CD4-positive, alpha-beta T cell treated with Interleukin-10 for 1 hour (primary cell): ENCODE measurements at regions not wholly inside any gene's neighbourhood (a gene's known extent, or its start where the extent isn't known, plus 50 kb on each side); places are given as distances from the start of the nearest gene placed in this dataset.
"Not testable (repeated sequence)": the region's sequence is repeated elsewhere in the genome, so short reads cannot be mapped to it uniquely, and the experiment has no call there.

ENCODE experiments used
- DNase-seq: peaks from one replicate; pipeline ENCODE4 v3.0.0-alpha.2; 2020

DNA sequence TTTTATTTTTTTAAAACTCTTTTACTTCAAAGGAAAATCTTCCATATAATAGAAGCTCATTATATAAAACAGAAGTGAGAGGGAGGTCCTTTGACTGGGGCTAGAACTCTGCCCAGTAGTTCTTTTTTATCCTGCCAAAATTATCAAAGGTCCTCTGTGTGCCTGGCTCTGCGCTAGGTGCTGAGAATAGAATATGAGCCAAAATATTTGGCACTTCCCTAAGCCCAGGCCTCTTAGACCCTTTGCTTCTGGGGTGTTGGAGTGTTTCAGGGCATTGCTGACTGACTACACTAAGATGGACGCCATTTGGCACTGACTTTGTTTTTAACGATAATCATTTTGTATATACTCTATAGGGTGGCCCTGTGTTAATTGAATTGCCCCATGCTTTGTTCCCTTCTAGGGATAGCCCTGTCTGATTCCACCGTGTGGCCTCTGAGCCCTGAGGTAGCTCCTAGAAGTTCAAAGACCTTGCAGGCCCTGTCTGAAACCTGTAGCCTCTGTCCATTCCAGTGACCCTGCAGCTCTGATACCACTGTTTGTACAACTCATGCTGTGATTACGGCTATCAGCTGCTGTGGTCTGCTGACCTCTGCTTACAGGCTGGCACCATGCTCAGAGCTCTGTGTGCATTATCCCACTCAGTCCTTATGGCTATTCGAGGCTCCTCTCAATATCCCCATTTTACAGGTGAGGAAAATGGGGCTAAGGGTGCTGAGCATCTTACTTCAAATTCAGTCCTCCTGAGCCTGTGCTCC, 84.3 kb upstream of the SHB start:
- DNase-seq, result no peak

DNA sequence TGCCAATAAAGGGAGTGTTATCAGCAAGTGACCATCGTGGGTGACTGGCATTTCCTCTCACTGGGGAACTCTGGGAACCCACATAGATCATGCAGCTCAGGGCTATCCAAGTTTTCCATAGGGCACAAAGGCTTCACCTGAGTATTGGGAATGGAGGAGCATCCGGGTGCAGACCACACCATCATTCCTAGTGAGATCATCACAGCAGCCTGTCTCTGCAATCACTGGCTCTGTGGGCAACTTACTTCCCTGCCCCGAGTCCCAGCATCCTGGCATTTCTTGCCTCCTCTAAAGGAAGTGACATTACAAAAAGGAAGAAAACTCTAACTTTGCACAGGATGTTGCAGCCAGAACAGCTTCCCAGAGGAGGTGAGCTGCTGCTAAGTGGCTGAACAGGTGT, 80.6 kb upstream of the SHB start:
- DNase-seq, result no peak

DNA sequence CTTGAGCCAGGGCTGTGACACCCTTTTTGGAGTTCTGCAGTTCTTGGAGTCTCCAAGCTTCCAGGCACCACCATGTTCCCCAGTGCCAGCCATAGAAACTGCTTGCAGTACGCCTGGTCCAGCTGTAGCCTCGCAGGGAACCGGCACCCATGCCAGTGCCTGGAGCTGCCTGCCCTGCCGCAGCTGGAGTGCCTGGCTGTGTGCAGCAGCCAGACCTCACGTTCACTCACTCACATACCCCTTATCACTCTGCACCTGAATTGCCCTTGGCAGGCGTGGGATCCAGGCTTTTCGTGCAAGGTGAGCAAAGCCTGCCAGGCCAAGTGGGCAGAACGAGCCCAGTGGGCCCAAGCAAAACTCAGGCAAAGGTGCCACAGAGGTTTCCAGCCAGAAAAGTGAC, 77.8 kb upstream of the SHB start:
- no peak for DNase-seq

DNA sequence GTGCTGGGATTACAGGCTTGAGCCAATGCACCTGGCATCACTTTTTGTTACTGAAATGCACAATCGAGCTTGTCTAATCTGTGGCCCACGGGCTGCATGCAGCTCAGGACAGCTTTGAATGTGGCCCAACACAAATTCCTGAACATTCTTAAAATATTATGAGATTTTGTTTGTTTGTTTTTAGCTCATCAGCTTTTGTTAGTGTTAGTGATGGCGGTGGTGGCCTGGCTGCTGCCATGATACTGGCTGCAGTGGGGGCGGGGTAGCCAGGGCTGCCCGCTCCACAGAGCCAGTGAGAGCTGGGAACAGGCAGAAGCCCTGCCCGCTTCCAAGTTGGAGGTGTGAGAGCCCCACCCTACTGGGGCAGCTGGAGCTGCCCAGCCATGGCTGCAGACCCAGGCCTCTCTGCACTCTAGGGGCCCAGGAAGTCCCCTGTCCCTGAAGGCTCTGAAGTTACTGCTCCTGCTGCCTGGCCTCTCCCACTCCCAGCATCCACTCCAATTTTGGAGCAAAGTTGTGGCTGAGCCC, 76.6 kb upstream of the SHB start:
- no peak for DNase-seq

DNA sequence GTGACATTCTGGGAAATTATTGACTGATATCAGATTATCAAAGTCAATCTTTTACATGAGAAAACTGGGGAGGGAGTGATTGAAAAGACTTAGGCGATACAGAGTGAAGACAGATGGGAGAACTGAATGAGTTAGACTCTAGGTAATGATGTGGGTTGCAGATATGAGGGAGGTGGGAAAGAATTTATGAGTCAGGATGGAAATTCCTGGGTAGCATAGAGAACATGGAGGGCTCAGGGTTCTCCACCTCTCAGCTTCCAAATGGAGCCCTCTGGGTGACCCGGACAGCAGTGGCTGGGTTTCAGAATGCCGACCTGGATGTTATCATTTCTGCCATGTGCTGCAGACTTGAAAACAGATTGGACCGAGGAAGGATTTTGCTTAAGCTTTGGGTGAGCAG, 75.4 kb upstream of the SHB start:
- no peak for DNase-seq

DNA sequence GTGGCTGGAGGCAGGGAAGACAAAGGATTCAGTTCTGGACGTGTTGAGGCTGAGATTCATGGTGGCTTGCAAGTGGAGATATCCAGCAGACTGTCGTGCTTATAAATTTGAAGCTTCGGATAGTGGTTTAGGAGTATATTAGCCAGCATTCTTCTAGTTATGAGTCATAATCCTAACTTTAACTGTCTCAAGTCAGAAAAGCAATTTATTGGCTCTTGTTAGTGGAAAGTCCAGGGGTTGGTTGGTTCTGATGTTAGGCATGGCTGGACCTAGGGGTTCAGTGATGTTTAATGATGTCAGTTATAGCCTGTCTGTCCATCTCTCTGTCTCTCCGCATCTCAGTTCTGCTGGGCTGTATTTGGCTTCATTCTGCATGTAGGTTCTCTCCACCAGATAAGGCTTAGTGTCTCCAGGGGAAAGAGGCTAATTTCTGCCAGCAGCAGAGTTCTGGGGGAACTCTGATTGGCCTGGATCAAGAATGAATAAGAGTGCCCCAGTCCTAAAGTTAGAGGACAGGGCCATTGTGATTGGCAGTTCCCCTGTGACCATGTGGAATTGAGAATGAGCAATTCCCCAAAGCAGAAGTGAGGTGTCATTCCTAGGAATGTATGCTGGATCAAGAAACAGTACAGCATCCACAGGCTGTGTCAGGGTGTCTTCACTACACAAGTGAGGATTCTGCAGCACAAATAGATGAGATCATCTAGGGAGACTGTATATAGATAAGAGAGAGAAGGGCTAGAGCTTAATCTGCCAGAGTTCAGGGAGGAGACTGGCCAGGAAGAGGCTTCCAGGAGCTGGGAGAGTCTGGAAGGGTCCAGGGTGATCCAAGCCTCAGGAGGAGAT, 72.9 kb upstream of the SHB start:
- DNase-seq, result no peak

DNA sequence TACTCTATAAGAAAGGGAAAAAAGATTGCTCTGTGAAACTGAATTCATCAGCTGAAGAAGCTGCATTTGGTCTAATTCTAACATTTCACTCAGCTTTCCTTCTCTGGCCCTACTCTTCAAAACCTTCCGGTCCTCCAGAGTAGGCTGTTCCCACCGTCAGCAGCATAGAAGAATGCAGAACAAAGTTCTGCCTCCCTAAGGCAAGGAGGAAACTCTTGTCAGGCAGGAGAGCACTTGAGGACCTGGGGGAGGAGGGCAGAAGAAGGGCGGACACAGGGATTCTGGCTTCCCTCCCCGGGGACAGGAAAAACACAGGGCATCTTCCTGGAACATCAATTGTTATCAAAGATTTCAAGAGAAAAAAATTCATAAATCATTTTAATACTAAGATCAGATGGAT, 69.2 kb upstream of the SHB start:
- no peak for DNase-seq

DNA sequence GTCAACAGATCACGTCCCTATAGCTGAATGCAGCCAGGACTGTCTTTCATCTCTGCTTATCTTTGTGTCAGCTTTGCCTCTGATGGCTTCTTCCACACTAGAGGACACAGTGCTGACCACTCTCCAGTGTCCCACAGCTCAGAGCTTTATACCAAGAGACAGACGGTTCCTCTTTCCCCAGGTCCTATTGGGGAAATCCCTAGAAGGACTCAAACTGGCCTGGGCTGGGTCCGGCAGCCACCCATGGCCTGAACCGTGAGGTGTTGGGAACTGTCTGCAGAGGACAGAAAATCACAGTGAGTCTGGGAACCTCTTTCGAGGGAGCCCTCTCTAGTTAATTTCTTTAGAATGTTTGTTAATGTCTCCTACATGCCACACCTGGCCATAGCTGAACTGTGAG, 68.3 kb upstream of the SHB start:
- DNase-seq, result no peak

DNA sequence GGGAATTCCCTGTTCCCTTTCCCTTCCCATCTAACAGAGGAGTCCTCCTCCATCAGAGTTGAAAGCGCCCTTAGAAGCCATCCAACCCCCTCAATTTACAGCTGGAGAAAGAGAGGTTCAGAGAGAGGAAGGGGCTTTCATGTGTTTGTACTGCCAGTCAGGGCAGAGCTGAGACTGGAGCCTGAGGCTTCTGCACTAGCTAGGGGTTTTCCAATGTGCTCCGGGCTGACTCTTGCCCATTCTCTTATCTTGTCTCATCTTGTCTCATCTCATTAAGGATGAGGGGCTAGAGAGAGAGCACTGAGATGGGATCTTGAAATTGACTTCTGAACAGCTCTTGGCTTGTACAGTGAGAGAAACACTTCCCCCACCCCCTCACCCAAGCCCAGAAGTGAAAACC, 67.4 kb upstream of the SHB start:
- no peak for DNase-seq

DNA sequence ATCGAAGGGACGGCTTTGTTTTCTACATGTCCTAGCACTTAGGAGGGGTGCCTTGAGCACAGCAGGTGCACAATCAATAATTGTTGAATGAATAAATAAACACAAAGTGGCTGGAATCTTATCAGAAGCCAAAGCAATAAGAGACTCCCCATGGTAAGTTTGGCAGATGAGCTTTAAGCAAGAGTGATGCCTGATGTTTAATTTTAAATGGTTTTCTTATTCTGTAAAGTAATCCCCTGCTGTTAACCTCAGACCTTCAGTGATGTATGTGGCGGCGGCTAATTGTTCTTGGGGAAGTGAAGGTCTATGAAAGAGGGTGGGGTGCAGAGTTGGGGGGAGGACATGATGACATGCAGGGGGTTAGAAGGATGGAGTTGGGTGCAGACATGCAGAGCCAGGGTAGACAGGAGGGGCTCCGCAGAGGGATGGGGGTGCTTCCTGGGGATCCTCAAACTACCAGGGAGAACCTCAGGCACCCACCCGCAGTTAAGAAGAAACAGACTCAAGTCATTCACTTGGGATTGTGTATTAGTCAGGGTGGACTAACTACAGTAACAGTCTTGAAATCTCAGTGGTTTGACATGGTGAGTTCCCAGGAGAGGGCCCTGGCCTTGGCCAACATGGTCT, 65.7 kb upstream of the SHB start:
- no peak for DNase-seq

DNA sequence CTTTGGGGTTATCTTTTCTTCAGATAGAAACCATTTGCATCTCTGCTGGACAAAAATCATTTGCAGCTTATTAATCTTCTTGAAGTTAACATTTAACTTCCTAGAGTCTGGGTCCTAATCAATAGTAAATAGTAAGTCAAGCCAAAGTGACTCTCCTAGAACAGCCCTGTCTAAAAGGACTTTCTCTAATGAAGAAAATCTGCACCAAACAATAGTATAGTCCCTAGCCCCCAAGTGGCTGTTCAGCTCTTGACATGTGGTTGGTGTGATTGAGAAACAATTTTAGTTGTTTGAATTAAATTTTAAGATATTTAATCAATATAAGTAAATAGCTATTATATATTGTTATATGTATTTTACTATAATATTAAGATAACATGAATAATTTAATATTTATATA, 64.6 kb upstream of the SHB start:
- no peak for DNase-seq

DNA sequence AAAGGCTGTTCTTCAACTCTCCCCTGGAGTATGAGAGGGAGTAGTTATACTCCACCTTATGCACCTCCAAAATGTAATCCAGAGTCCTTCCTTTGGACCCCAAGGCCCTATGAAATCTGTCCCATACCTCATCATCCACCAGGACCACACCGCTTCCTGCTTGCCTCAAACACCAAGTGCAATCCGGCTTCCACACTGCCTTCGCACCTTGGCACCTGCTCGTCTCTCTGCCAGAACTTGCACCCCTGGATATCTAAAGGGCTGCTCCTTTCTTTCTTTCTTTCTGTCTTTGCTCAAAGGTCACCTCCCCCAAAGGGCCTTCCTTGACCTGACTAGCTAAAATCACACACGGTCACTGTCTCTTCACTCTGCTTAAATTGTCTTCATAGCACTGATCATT, 63.9 kb upstream of the SHB start:
- no peak for DNase-seq

DNA sequence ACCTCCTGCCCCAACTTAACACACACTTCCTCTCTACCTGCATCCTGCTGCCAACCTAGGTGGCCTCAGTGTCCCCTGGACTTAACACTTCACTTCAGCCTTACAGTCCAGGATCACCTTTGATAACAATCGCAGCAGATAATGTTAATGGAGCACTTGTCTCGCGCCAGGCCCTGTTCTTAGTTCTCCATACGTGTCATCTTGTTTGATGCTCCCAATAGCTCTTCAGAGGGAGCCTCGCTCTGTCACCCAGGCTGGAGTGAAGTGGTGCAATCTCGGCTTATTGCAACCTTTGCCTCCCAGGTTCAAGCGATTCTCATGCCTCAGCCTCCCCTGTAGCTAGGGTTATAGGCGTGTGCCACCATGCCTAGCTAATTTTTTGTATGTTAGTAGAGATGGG, 62.7 kb upstream of the SHB start:
- DNase-seq, result no peak

DNA sequence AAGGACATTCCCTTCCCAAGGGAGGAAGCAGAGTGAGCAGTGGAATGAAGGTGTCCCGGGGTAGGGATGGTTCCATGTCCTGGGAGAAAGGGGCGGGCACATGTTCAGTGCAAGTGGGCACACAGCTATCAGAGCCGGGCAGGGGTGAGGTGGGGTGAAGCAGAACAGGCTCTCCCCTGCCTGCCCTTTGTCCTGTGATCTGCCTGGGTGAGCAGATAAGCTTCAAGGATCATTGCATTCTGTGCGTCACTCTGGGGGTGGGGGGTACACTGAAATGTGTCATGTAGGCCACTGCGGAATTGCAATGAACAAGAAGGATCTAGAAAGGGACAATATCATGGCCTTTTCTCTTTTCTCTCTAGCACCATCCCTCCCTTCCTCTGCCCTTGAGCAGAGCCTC, 61.7 kb upstream of the SHB start:
- no peak for DNase-seq

DNA sequence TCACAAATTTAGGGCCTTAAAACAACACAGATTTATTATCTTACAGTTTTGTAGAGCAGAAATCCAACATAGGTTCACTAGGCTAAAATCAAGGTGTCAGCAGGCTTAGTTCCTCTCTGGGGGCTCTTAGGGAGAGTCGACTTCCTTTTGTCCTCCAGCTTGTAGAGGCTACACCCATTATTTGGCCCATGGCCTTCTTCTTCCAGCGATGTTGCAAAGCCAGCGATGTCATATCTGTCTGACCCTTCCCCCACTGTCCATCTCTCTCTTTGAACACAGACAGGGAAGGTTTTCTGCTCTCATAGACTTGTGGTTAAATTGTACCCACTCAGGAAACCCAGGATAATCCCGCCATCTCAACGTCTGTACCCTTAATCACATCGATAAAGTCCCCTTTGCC, 60.3 kb upstream of the SHB start:
- no peak for DNase-seq

DNA sequence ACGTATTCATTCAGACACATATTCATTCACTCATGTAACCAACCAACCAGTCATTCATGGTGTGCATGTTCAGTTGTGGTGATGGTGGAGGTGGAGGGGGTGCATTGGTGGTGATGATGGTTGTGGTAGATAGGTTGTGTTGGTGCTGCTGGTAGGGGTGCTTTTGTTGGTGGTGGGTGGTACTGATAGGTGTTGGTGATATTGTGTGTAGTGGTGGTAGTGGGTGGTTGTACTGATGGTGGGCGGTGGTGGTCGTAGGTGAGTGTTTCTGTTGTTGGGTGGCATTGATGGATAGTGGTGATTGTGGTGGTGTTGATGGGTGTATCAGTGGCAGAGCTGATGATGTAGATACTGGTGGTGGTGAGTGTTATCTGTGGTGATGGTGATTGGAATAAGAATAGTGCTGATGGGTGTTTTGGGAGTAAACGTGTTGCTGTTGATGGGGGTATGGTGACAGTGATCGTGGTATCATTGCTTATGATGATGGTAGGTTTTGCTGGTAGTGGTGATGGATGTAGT, 59.8 kb upstream of the SHB start:
- no peak for DNase-seq

DNA sequence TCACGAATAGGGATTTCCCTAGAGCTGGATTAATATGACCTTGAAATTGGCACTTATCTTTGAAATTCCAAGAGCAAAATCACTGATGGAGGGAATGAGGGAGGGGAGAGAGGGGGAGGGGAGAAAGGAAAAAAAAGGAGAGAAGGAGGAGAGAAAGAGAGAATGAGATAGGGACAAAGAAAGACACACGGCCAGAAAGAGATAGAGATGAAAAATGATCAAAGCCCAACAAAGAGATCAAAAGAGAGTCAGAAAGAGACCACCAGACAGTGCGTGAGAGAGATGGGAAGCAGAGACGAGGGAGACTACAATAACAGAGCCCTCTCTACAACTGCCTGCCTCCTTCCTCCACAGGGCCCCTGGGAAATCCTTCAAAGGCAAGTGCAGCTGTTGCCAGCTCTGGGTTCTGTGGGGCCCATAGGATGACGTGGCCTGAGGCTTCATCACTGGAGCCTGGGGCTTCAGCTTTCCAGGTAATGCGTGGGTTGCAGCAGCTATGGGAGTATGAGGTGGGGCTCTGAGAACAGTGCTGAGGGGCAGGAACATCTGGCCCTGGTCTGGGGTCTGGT, 58.3 kb upstream of the SHB start:
- no peak for DNase-seq

DNA sequence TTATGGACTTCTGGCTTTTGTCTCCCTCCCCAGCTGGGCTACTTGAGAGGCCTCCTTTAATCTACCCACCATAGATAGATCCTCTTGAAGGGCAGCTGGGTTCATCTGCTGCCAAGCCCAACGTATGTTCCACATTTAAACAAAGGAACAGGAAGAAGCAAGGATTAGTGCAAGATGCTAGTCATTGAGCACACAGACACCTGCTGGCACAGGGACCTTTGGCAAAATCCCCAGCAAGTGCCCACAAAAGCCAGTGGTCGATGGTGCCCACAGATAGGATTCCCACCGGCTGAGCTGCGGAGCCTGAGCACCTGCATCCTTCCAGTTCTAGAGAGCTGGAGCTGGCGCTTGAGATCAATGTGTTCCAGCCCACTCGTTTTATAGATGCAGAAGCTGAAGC, 57.7 kb upstream of the SHB start:
- DNase-seq, result no peak

DNA sequence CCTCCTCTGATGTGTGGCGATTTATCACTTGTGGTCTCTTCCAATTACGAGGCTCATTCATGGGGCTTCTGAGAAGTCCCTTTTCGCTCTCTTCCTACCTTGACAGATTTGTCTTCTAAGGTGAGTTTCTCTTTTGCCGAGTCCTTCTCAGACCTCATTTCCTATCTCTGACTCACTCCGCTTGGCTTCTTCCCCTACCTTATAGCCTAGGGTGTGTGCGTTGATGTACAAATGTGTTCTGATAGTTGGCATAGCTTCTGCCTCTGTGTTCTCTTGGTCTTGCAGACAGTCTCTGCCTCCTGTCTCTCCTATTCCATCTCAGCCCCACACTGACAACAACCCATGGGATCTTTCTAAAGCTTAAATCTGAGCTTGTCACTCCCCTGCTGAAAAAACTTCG, 56.9 kb upstream of the SHB start:
- no peak for DNase-seq

DNA sequence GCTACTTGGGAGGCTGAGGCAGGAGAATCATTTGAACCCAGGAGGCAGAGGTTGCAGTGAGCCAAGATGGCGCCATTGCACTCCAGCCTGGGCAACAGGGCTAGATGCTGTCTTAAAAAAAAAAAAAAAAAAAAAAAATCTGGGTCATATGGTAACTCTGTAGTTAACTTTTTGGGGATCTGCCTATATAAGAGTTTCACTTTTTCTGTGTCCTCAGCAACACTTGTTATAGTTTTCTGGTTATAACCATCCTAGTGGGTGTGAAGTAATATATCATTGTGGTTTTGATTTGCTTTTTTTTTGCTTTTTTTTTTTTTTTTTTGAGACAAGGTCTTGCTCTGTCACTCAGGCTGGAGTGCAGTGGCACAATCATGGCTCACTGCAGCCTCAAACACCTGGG, 54.3 kb upstream of the SHB start:
- DNase-seq, result not testable (repeated sequence)

DNA sequence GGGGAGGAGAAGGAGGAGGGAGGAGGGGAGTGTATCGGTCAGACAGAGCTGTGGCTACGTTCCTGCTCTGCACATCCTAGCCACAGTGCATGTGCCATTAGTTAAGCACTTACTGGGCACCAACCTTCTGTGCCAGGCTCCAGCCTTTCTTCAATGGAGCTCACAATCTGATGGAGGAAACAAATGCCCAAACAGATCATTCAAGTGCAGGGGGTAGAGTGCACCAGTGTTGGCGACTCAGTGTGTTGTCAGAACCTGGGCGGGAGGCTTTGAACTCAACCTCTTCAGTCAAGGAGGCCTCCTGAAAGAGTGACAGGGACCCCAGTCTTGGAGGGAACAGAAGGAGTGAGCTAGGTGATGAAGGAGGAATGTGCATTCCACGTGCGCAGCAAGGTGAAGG, 51.9 kb upstream of the SHB start:
- DNase-seq, result no peak

DNA sequence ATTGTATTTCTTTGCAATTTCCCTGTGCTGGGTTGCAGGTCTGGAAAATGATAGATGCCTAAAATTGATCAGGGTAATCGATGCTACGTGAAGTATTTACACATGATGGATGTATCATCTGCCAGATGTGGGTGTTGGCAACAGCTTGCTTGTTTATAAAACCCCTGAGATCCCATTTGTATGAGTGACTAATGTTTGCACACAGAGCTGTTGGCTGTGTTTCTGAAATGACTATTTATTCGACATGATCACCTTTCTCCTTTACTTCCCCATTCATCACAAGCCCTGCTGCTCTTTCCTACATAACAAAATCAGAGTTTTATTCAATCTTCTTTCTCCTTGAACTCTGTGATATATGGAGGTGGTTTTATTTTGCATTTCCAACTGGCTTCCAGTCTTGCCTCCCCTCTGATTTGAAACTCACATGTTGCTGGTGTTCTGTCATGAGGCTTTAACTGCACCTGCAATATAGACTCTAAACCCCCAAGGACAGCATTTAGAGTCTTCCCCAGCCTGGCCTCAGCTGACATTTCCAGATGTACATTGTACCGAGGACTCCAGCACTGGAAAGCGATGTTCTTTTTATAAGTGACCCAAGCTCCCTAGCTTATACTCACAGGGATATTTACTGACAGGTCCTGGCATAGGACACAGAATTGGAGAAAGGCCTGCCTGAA, 50.7 kb upstream of the SHB start:
- no peak for DNase-seq
